HCT116 (cell line): ENCODE measurements at regions not wholly inside any gene's neighbourhood (a gene's known extent, or its start where the extent isn't known, plus 50 kb on each side); places are given as distances from the start of the nearest gene placed in this dataset.

Experiments used
- EZH2phosphoT487 ChIP-seq: fragments of 200-600 bp; IDR thresholded peaks from 2 replicates; pipeline ENCODE4 v1.6.1; 2018; ENCODE audit warnings: antibody characterized with exemption, borderline replicate concordance
- FOSL1 ChIP-seq: IDR thresholded peaks from 2 replicates; pipeline ENCODE4 v1.6.1; 2012; ENCODE audit warnings: low read depth
- POLR2A ChIP-seq: IDR thresholded peaks from 2 replicates; pipeline ENCODE4 v1.7.0; 2011; ENCODE audit warnings: borderline replicate concordance; ENCODE audit not compliant: insufficient read depth, insufficient read length; ENCODE audit errors: extremely low read depth
- POLR2AphosphoS5 ChIP-seq: IDR thresholded peaks from 2 replicates; pipeline ENCODE4 v1.6.1; 2011; ENCODE audit warnings: mild to moderate bottlenecking, low read depth, low read length, moderate library complexity
- SP1 ChIP-seq: IDR thresholded peaks from 2 replicates; pipeline ENCODE4 v1.6.1; 2012; ENCODE audit warnings: low read depth
- YY1 ChIP-seq: IDR thresholded peaks from 2 replicates; pipeline ENCODE4 v1.6.1; 2011; ENCODE audit warnings: low read length, low read depth, moderate library complexity, mild to moderate bottlenecking; ENCODE audit not compliant: insufficient replicate concordance; ENCODE audit errors: extremely low read depth
- ZNF274 ChIP-seq: fragments of 200-500 bp; sonication (Bioruptor generic); IDR thresholded peaks from 2 replicates; pipeline ENCODE4 v1.6.1; 2014; ENCODE audit warnings: mild to moderate bottlenecking, low read depth, low read length, inconsistent platforms
- TF ChIP-seq, protein P1 (sequence below), 3 experiments: fragments of 200-600 bp in 1 of 3; sonication (generic) in 1 of 3; IDR thresholded peaks in 2 of 3; conservative IDR thresholded peaks in 1 of 3; 2 replicates each; pipeline ENCODE4 v1.5.1; 2012 to 2017; ENCODE audit warnings: low read depth in 2 of 3, low read length in 2 of 3, antibody characterized with exemption in 1 of 3, borderline replicate concordance in 1 of 3, control low read depth in 1 of 3, mild to moderate bottlenecking in 1 of 3, mixed read lengths in 1 of 3, mixed run types in 1 of 3, moderate library complexity in 1 of 3; ENCODE audit not compliant: insufficient read depth in 1 of 3
- TF ChIP-seq, protein P2 (sequence below): IDR thresholded peaks from 2 replicates; pipeline ENCODE4 v1.6.1; 2012
- TF ChIP-seq, protein P3 (sequence below): IDR thresholded peaks from 2 replicates; pipeline ENCODE4 v1.6.1; 2012
- TF ChIP-seq, protein P4 (sequence below): IDR thresholded peaks from 2 replicates; pipeline ENCODE4 v1.6.1; 2012; ENCODE audit warnings: low read depth
- TF ChIP-seq, protein P5 (sequence below): IDR thresholded peaks from 2 replicates; pipeline ENCODE4 v1.6.1; 2011; ENCODE audit warnings: mild to moderate bottlenecking, low read length, moderate library complexity; ENCODE audit not compliant: insufficient replicate concordance; ENCODE audit errors: extremely low read depth

DNA sequence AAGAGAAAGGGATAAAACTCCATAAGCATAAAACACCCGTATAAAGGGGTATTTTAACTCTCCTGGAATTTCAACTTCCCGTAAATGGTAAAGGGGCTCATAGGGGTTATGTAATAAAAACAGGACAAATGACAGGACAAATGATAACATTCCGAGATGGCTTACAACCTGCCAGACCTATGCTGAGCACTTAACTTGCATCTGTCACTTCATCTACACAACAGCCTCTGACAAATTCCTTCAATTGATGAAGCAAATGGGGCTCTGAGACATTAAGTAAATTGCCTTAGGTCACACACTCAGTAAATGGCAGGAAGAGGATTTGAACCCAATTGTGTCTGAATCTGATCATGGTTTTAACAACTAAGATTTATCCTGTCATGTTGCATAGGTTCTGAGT lies 327.6 kb upstream of the SNX7 start:
- no peak for TF ChIP-seq SP1
- no peak for TF ChIP-seq YY1
- TF ChIP-seq, protein P1, sequence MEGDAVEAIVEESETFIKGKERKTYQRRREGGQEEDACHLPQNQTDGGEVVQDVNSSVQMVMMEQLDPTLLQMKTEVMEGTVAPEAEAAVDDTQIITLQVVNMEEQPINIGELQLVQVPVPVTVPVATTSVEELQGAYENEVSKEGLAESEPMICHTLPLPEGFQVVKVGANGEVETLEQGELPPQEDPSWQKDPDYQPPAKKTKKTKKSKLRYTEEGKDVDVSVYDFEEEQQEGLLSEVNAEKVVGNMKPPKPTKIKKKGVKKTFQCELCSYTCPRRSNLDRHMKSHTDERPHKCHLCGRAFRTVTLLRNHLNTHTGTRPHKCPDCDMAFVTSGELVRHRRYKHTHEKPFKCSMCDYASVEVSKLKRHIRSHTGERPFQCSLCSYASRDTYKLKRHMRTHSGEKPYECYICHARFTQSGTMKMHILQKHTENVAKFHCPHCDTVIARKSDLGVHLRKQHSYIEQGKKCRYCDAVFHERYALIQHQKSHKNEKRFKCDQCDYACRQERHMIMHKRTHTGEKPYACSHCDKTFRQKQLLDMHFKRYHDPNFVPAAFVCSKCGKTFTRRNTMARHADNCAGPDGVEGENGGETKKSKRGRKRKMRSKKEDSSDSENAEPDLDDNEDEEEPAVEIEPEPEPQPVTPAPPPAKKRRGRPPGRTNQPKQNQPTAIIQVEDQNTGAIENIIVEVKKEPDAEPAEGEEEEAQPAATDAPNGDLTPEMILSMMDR (IDR thresholded peaks at IDR 0.05 in 2 of 3, conservative IDR thresholded peaks at IDR 0.05 in 1 of 3; ENCODE audit: borderline replicate concordance in 1 of 3, insufficient read depth in 1 of 3, low read depth in 2 of 3, low read length in 2 of 3), result no peak
- no peak for TF ChIP-seq POLR2AphosphoS5
- TF ChIP-seq, protein P2, sequence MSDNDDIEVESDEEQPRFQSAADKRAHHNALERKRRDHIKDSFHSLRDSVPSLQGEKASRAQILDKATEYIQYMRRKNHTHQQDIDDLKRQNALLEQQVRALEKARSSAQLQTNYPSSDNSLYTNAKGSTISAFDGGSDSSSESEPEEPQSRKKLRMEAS, result no peak
- TF ChIP-seq ZNF274, result no peak
- TF ChIP-seq, protein P3, sequence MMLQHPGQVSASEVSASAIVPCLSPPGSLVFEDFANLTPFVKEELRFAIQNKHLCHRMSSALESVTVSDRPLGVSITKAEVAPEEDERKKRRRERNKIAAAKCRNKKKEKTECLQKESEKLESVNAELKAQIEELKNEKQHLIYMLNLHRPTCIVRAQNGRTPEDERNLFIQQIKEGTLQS, result no peak
- TF ChIP-seq POLR2A, result no peak
- TF ChIP-seq EZH2phosphoT487, result no peak
- TF ChIP-seq, protein P4, sequence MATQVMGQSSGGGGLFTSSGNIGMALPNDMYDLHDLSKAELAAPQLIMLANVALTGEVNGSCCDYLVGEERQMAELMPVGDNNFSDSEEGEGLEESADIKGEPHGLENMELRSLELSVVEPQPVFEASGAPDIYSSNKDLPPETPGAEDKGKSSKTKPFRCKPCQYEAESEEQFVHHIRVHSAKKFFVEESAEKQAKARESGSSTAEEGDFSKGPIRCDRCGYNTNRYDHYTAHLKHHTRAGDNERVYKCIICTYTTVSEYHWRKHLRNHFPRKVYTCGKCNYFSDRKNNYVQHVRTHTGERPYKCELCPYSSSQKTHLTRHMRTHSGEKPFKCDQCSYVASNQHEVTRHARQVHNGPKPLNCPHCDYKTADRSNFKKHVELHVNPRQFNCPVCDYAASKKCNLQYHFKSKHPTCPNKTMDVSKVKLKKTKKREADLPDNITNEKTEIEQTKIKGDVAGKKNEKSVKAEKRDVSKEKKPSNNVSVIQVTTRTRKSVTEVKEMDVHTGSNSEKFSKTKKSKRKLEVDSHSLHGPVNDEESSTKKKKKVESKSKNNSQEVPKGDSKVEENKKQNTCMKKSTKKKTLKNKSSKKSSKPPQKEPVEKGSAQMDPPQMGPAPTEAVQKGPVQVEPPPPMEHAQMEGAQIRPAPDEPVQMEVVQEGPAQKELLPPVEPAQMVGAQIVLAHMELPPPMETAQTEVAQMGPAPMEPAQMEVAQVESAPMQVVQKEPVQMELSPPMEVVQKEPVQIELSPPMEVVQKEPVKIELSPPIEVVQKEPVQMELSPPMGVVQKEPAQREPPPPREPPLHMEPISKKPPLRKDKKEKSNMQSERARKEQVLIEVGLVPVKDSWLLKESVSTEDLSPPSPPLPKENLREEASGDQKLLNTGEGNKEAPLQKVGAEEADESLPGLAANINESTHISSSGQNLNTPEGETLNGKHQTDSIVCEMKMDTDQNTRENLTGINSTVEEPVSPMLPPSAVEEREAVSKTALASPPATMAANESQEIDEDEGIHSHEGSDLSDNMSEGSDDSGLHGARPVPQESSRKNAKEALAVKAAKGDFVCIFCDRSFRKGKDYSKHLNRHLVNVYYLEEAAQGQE, result no peak
- no peak for TF ChIP-seq FOSL1
- TF ChIP-seq, protein P5, sequence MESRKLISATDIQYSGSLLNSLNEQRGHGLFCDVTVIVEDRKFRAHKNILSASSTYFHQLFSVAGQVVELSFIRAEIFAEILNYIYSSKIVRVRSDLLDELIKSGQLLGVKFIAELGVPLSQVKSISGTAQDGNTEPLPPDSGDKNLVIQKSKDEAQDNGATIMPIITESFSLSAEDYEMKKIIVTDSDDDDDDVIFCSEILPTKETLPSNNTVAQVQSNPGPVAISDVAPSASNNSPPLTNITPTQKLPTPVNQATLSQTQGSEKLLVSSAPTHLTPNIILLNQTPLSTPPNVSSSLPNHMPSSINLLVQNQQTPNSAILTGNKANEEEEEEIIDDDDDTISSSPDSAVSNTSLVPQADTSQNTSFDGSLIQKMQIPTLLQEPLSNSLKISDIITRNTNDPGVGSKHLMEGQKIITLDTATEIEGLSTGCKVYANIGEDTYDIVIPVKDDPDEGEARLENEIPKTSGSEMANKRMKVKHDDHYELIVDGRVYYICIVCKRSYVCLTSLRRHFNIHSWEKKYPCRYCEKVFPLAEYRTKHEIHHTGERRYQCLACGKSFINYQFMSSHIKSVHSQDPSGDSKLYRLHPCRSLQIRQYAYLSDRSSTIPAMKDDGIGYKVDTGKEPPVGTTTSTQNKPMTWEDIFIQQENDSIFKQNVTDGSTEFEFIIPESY, result no peak
